H9 (cell line): ENCODE measurements at regions not wholly inside any gene's neighbourhood (a gene's known extent, or its start where the extent isn't known, plus 50 kb on each side); places are given as distances from the start of the nearest gene placed in this dataset.

ENCODE experiments used
- DNase-seq: peaks from one replicate; pipeline ENCODE4 v3.0.0-alpha.2; 2017
- H2AFZ ChIP-seq: one replicate; pipeline ENCODE4 v1.6.1; 2013; ENCODE audit warnings: mild to moderate bottlenecking, low read length, control low read depth, moderate library complexity
- H2AK5ac ChIP-seq: 2 replicates; pipeline ENCODE4 v1.6.1; 2013; ENCODE audit warnings: low read length, control low read depth, mixed read lengths; ENCODE audit not compliant: insufficient read length
- H2BK120ac ChIP-seq: one replicate; pipeline ENCODE4 v1.6.1; 2013; ENCODE audit warnings: low read depth, mild to moderate bottlenecking, low read length, control low read depth, inconsistent platforms; ENCODE audit not compliant: poor library complexity, severe bottlenecking
- H2BK12ac ChIP-seq: 2 replicates; pipeline ENCODE4 v1.6.1; 2013; ENCODE audit warnings: low read length, control low read depth, mixed read lengths, low read depth; ENCODE audit not compliant: insufficient read length
- H2BK15ac ChIP-seq: 2 replicates; pipeline ENCODE4 v1.6.1; 2013; ENCODE audit warnings: low read depth, low read length, control low read depth
- H2BK20ac ChIP-seq: one replicate; pipeline ENCODE4 v1.6.1; 2013; ENCODE audit warnings: low read depth, mild to moderate bottlenecking, low read length, control low read depth, inconsistent platforms; ENCODE audit not compliant: poor library complexity, severe bottlenecking
- H2BK5ac ChIP-seq: 2 replicates; pipeline ENCODE4 v1.6.1; 2013; ENCODE audit warnings: low read length, control low read depth, mixed read lengths; ENCODE audit not compliant: insufficient read length
- H3K14ac ChIP-seq: 2 replicates; pipeline ENCODE4 v1.6.1; 2013; ENCODE audit warnings: low read length, control low read depth; ENCODE audit not compliant: insufficient read depth
- H3K18ac ChIP-seq: 2 replicates; pipeline ENCODE4 v1.6.1; 2013; ENCODE audit warnings: low read depth, mild to moderate bottlenecking, mixed read lengths, low read length, control low read depth; ENCODE audit not compliant: insufficient read length
- H3K23ac ChIP-seq: 2 replicates; pipeline ENCODE4 v1.6.1; 2013; ENCODE audit warnings: low read length, control low read depth, mixed read lengths, low read depth; ENCODE audit not compliant: insufficient read length
- H3K23me2 ChIP-seq: 2 replicates; pipeline ENCODE4 v1.6.1; 2013; ENCODE audit warnings: low read depth, mild to moderate bottlenecking, mixed read lengths, low read length, control low read depth; ENCODE audit not compliant: insufficient read length, poor library complexity, severe bottlenecking
- H3K27ac ChIP-seq: 2 replicates; pipeline ENCODE4 v1.5.1; 2013; ENCODE audit warnings: low read length, control low read depth, mixed read lengths, low read depth; ENCODE audit not compliant: insufficient read length
- H3K27me3 ChIP-seq: 2 replicates; pipeline ENCODE4 v1.6.1; 2013; ENCODE audit warnings: low read length, control low read depth, inconsistent platforms; ENCODE audit not compliant: insufficient read depth
- H3K4ac ChIP-seq: 2 replicates; pipeline ENCODE4 v1.6.1; 2013; ENCODE audit warnings: low read depth, mild to moderate bottlenecking, control low read depth, inconsistent platforms, low read length, moderate library complexity
- H3K4me1 ChIP-seq: 2 replicates; pipeline ENCODE4 v1.6.1; 2013; ENCODE audit warnings: low read length, control low read depth, inconsistent platforms; ENCODE audit not compliant: insufficient read depth
- H3K4me2 ChIP-seq: 2 replicates; pipeline ENCODE4 v1.6.1; 2013; ENCODE audit warnings: low read length, control low read depth, mixed read lengths; ENCODE audit not compliant: insufficient read length, insufficient read depth
- H3K56ac ChIP-seq: 2 replicates; pipeline ENCODE4 v1.6.1; 2013; ENCODE audit warnings: low read depth, mild to moderate bottlenecking, mixed read lengths, low read length, control low read depth; ENCODE audit not compliant: insufficient read length
- H3K79me1 ChIP-seq: 2 replicates; pipeline ENCODE4 v1.6.1; 2013; ENCODE audit warnings: low read depth, mild to moderate bottlenecking, moderate library complexity, low read length, control low read depth, inconsistent platforms; ENCODE audit not compliant: insufficient read depth, poor library complexity, severe bottlenecking
- H3K79me2 ChIP-seq: 2 replicates; pipeline ENCODE4 v1.6.1; 2013; ENCODE audit warnings: low read length, control low read depth, inconsistent platforms; ENCODE audit not compliant: insufficient read depth
- H3K9ac ChIP-seq: 2 replicates; pipeline ENCODE4 v1.6.1; 2013; ENCODE audit warnings: low read length, control low read depth, mixed read lengths; ENCODE audit not compliant: insufficient read length; ENCODE audit errors: extremely low read depth
- H3K9me3 ChIP-seq: one replicate; pipeline ENCODE4 v1.6.1; 2013; ENCODE audit warnings: low read depth, low read length, inconsistent platforms; ENCODE audit not compliant: control insufficient read depth
- H3T11ph ChIP-seq: one replicate; pipeline ENCODE4 v1.6.1; 2013; ENCODE audit warnings: mild to moderate bottlenecking, low read length, control low read depth, inconsistent platforms
- H4K20me1 ChIP-seq: one replicate; pipeline ENCODE4 v1.6.1; 2013; ENCODE audit not compliant: control insufficient read depth, insufficient read length, insufficient read depth
- H4K5ac ChIP-seq: 2 replicates; pipeline ENCODE4 v1.6.1; 2013; ENCODE audit warnings: low read depth, mild to moderate bottlenecking, mixed read lengths, low read length, control low read depth; ENCODE audit not compliant: insufficient read length
- H4K8ac ChIP-seq: replicated peaks from 2 replicates; pipeline ENCODE4 v1.6.1; 2013; ENCODE audit warnings: low read length, control low read depth, mixed read lengths, low read depth; ENCODE audit not compliant: insufficient read length
- H4K91ac ChIP-seq: 2 replicates; pipeline ENCODE4 v1.6.1; 2013; ENCODE audit warnings: low read depth, mild to moderate bottlenecking, moderate library complexity, mixed read lengths, low read length, control low read depth; ENCODE audit not compliant: insufficient read length
- H3K27ac Mint-ChIP-seq, 3 experiments: 2 replicates in 2 of 3; 3 replicates in 1 of 3; pipeline ENCODE4 v1.8.0; 2020 to 2021; ENCODE audit warnings: mixed read lengths in 3 of 3, mild to moderate bottlenecking in 1 of 3, moderate library complexity in 1 of 3
- H3K27me3 Mint-ChIP-seq: 2 replicates; pipeline ENCODE4 v1.8.0; 2021; ENCODE audit warnings: low read depth, mild to moderate bottlenecking, moderate library complexity, mixed read lengths
- H3K36me3 Mint-ChIP-seq, 3 experiments: 2 replicates in 2 of 3; 3 replicates in 1 of 3; pipeline ENCODE4 v1.8.0; 2020 to 2021; ENCODE audit warnings: low read depth in 3 of 3, mixed read lengths in 3 of 3; ENCODE audit not compliant: insufficient read depth in 1 of 3
- H3K4me1 Mint-ChIP-seq, 2 experiments: 2 replicates each; pipeline ENCODE4 v1.8.0; 2020; ENCODE audit warnings: mixed read lengths in 2 of 2
- H3K4me3 Mint-ChIP-seq, 2 experiments: 2 replicates in 1 of 2; 3 replicates in 1 of 2; pipeline ENCODE4 v1.8.0; 2020 to 2021; ENCODE audit warnings: mild to moderate bottlenecking in 2 of 2, mixed read lengths in 2 of 2, moderate library complexity in 1 of 2
- H3K9me3 Mint-ChIP-seq, 2 experiments: 2 replicates in 1 of 2; 3 replicates in 1 of 2; pipeline ENCODE4 v1.8.0; 2020; ENCODE audit warnings: mild to moderate bottlenecking in 2 of 2, mixed read lengths in 2 of 2, moderate library complexity in 1 of 2
- WGBS: extraction: QIAGEN DNeasy Blood & Tissue Kit; methylation state at CpG from one replicate; pipeline ENCODE4 v1.1.7; 2013; ENCODE audit warnings: missing lambda C conversion rate, low lambda C conversion rate, mixed read lengths; ENCODE audit not compliant: insufficient read length; ENCODE audit errors: extremely low coverage; 5-methylcytosine and 5-hydroxymethylcytosine counted together
- TF ChIP-seq, protein P1 (sequence below): fragments of 200-600 bp; sonication (generic); conservative IDR thresholded peaks from 3 replicates; pipeline ENCODE4 v1.8.0; 2021; ENCODE audit warnings: antibody characterized with exemption, mild to moderate bottlenecking

DNA sequence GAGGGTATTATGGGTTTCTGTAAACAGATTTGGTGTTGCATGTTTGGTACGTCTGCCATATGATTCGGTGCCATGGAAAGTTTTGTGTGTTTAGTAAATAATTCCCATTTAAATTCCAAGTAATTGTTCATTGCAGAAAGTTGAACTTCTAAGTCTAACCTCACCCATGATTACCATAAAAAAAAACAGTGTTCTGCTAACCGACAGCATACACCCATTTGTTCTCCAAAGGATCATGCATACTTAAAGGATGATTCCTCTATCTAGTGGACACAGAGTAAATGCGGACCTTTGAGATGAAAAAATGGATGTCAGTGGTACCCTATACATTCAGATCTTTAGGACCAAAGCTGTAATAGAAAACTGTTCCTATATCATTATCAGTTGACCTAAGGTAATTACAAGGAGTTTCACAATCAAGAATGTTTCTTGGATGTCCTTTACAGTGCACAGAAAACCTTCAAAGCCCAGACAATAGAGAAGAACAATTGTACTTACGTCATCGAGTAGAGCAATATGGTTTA lies 209.9 kb downstream of the CRPPA start:
- H3K27me3 Mint-ChIP-seq: no peaks in the 10 kb centered on the region
- H3K18ac ChIP-seq: no peak overlapping the region
- H2AK5ac ChIP-seq: no peak overlapping the region
- no peak overlapping the region for H2BK20ac ChIP-seq
- no peaks in the 10 kb centered on the region for H3K9me3 ChIP-seq
- no peak overlapping the region for H3K4ac ChIP-seq
- no peak overlapping the region for H3K56ac ChIP-seq
- H4K5ac ChIP-seq: no peak overlapping the region
- TF ChIP-seq, protein P1, sequence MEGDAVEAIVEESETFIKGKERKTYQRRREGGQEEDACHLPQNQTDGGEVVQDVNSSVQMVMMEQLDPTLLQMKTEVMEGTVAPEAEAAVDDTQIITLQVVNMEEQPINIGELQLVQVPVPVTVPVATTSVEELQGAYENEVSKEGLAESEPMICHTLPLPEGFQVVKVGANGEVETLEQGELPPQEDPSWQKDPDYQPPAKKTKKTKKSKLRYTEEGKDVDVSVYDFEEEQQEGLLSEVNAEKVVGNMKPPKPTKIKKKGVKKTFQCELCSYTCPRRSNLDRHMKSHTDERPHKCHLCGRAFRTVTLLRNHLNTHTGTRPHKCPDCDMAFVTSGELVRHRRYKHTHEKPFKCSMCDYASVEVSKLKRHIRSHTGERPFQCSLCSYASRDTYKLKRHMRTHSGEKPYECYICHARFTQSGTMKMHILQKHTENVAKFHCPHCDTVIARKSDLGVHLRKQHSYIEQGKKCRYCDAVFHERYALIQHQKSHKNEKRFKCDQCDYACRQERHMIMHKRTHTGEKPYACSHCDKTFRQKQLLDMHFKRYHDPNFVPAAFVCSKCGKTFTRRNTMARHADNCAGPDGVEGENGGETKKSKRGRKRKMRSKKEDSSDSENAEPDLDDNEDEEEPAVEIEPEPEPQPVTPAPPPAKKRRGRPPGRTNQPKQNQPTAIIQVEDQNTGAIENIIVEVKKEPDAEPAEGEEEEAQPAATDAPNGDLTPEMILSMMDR: no peak
- no peak overlapping the region for H2BK5ac ChIP-seq
- DNase-seq: no peak
- H2BK120ac ChIP-seq: no peak overlapping the region
- H3K79me1 ChIP-seq: no peaks in the 10 kb centered on the region
- no peaks in the 10 kb centered on the region for H3K4me1 ChIP-seq
- H3K4me1 Mint-ChIP-seq: peaks cover 11% of the 10 kb centered on the region in 2 experiments; a peak in 3 of 4 replicates
- no peak overlapping the region for H3K14ac ChIP-seq
- no peaks in the 10 kb centered on the region for H3K79me2 ChIP-seq
- H3K27me3 ChIP-seq: no peaks in the 10 kb centered on the region
- H3K27ac Mint-ChIP-seq: no peak overlapping the region
- no peak overlapping the region for H3K4me2 ChIP-seq
- H4K8ac ChIP-seq: no peak overlapping the region
- H2BK12ac ChIP-seq: no peak overlapping the region
- H3K9me3 Mint-ChIP-seq: no peaks in the 10 kb centered on the region
- no peak overlapping the region for H3K9ac ChIP-seq
- H4K91ac ChIP-seq: no peak overlapping the region
- H3K4me3 Mint-ChIP-seq: no peak overlapping the region
- no peak overlapping the region for H3K23ac ChIP-seq
- H3T11ph ChIP-seq: no peak overlapping the region
- no peak overlapping the region for H2AFZ ChIP-seq
- H3K27ac ChIP-seq: no peak overlapping the region
- WGBS: no CpG with 5 or more reads among the region's 6 CpGs
- H4K20me1 ChIP-seq: no peaks in the 10 kb centered on the region
- no peaks in the 10 kb centered on the region for H3K36me3 Mint-ChIP-seq
- no peak overlapping the region for H2BK15ac ChIP-seq
- no peaks in the 10 kb centered on the region for H3K23me2 ChIP-seq
